Amniotic epithelial cell (primary cell): ENCODE measurements at regions not wholly inside any gene's neighbourhood (a gene's known extent, or its start where the extent isn't known, plus 50 kb on each side); places are given as distances from the start of the nearest gene placed in this dataset.
A peak's percentile ranks its signal among the peaks of the same experiment; 100 is the strongest.

ENCODE experiments used
- DNase-seq: peaks from one replicate; pipeline ENCODE4 v3.0.0-alpha.2; 2010; ENCODE audit warnings: low read depth

DNA sequence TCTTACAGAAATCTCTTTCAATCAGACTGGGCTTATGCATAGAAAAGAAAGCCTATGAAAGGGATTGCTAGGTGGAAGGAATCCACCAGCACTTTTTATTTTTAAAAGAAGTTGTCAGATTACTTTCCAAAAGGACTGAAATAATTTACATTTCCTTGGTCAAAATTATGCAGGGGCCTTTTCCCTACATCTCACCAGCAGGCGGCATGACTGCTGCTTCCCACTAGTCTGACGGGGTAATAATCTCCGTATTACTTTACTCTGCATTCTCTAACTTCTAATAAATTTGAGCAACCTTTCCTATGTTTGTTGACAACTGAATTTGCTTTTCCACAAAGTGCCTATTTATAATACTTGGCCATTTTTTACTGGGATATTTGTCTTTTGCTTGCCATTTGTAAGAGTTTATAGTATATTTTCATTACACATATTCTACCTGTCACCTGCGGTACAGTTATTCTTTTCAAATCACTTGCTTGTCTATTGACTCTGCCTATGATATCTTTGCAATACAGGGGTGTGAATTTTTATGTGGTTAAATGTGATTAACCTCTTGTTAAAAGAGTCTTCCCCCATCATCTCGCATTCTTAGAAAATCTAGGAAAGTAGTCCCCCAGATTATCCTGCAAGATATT lies 51.9 kb upstream of the USP47 start:
- DNase-seq = peak; percentile 13

DNA sequence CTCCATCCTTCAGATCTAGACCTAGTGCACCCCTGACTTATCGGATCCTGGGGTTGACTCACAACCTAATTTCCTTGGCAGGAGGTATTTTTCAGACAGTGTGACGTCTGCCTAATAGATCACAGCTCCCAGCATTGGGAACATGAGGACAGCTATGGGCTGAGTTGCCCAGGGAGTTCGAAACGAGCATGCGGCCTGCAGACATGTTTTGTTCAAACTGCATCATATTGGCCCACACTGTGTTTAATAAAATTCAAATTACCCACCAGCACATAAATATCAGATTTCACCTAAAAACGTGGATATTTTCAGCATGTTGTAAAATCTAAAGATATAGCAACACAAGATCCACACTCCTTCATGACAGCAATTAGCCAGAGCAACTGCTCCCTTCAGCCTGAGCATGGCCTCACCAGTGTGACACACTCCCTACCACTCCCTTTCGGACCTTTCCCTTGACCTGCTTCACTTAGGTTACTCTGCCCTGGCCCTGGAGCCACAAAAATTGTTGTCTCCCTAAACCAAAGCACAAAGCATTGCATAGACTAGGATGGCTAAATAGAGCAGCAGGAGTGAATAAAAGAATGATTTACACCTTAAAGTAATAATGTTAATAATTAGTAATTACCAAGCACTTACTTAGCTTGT lies 53.6 kb upstream of the USP47 start:
- DNase-seq = no peak

DNA sequence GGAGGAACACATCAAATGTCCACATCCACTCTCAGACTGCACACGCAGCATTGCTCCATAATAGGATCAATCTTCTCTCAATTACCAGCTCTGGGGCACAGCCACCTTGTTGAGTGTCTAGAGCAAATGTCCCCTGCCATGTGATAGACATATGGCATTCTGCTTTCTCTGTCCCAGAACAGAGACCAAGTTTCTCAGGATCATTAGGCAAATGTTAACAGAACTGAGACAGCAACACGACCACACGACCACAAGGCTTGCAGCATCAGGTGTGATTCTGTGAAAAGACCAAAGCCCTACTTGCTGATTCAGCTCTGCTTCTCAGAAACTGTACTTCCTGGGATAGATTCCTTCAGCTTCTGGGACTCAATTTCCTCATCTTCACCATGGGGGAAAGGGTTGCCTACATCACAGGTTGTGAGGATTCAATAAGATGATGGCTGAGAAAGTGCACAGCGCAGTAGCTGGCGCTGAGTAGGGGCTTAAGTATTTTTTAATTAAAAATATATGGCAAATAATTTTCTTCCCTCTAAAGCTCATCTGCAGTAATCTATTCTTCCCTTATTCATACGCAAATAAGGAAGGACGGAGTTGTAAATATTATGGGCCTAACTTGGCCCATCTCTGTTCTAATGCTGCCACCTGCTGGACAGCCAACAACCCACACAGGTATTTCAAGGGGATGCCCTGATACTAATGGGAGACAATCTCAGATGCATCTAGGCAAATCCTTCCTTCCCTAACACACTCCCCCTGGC lies 54.3 kb upstream of the USP47 start:
- DNase-seq = peak; percentile 60

DNA sequence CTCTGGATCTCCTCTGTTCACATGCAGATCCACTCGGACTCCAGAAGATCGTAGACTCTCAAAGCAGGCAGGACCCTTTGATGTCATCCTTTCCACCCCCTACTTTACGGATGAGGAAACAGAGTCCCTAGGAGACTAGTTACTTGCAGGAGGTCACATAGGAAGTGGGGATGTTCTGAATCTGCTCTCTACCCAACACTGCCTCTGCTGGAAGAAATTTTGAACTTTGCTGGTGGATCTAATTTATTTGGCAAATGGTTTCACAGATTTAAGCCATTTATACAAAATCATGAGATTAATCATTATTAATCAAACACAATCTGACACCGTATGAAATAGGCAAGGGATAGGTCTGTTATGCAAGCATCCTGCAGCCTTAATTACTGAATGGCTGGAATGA lies 55.0 kb upstream of the USP47 start:
- peak; percentile 27 for DNase-seq

DNA sequence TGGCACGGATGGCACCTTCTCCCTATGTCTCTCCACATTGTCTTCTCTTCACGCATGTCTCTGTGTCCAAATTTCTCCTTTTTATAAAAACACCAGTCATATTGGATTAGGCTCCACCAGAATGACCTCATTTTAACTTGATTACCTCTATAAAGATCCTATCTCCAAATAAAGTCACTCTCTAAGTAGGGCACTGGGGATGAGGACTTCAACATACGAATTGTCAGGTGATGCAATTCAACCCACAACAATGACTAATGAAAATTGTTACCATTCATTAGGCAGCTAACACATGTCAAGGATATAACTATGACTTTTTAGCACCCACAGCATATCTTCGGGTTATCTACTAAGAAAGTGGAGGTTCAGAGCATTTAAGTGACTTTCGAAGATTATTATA lies 55.5 kb upstream of the USP47 start:
- DNase-seq = peak; percentile 37

DNA sequence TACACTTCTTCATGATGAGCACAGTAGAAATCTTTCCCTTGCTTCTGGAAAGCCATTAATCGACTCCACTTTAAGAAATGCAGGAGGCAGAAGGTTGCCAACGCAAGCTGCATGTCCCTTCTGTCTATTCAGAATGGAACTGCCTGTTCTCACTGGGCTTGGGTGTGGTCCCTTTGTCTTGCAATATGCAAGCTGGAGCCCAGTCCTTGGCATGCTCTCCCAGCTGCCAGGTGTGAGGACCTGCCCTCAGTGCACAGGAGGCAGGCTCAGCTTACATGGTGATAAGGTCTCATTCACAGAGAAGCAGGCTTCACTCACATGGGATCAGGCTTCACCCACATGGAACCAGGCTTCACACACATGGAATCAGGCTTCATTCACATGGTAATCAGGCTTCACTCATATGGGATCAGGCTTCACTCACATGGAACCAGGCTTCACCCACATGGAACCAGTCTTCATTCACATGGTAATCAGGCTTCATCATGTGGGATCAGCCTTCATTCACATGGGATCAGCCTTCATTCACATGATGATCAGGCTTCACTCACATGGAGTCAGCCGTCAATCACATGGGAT lies 59.2 kb upstream of the USP47 start:
- DNase-seq = no peak

DNA sequence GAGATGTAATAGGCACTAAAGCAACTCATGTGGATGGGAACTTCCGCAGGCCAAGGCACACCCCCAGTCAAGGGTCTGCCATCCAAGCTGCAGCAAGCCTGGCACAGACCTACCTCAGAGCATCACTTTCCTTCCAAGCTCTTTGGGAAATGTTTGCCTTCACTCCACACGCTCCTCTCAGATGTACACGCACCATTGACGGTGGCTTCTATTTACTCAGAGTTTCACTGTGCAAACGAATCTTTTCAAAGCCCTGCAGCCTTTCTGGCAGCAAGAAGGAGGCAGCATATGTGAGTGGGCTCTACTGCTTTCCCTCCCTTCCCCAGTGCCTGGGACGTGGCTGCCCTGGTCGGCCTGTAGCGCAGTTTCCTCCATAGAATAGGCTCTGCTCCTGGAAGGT lies 60.9 kb upstream of the USP47 start:
- DNase-seq = no peak

DNA sequence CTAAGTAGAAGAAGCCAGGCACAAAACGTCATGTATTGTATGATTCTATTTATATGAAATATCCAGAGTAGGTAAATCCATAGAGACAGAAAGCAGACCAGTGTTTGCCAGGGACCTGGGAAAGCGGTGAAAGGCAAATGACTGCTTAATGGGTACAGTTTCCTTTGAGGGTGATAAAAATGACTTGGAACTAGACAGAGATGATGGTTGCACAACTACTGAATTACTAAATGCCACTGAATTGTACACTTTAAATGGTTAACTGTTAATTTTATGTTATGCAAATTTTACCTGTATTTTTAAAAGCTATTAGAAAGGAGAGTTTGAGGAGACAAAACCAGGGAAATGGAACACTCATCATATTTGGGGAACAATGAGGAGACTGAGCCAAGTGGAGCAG lies 61.8 kb upstream of the USP47 start:
- no peak for DNase-seq

DNA sequence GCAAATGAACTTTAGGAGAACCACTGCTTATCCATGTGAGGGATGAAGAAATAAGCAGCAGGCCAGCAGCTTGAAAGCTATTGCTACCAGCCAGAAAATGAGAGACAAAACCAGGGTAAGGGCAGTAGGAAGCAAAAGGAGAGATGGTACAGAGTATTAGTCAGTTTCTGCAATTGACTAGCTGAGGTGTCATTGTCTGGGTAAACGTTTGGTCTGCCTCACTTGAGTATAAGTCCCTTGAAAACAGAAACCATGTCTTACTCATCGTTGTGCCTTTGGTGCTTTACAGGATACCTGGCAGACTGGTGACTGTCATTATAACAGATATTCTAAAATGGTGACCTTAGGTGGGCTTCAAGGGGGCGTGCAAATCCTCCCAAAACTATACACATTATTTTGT lies 63.9 kb upstream of the USP47 start:
- DNase-seq = no peak

DNA sequence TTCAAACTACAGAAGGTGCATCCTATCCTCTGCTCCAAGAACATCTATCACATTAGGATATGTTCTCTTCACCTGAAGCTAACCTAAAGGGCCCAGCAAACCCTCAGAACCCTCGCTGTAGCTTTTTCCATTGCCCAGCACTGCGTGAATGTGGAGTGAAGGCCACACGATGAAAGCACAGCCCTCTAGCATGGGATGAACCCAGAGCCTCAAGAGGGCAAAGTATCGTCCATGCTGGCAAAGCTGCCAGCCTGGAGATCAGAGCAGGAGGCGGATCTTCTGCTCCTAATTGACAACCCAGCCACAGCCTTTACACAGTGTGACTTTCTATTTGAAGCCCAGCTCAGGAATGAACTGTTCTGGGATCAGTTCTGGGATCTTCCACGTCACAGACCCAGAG lies 65.1 kb upstream of the USP47 start:
- no peak for DNase-seq

DNA sequence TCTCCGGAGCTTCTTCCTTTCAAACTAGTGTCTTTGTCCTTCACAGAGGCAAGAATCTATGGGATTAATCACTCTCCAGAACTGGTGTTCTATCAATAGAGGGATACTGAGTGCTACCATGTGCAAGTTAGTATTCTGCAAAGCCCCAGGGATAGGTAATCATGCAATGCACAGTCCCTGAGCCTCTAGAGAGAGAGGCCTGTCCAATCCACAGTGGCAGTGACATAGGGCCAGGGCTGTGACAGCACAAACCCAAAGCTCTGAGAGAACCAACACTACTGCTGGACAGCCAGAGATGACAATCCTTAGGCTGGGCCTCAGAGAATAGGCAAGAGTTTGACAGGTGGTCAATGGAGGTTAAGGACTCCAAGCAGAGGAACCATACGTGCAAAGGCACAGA lies 66.8 kb upstream of the USP47 start:
- no peak for DNase-seq

DNA sequence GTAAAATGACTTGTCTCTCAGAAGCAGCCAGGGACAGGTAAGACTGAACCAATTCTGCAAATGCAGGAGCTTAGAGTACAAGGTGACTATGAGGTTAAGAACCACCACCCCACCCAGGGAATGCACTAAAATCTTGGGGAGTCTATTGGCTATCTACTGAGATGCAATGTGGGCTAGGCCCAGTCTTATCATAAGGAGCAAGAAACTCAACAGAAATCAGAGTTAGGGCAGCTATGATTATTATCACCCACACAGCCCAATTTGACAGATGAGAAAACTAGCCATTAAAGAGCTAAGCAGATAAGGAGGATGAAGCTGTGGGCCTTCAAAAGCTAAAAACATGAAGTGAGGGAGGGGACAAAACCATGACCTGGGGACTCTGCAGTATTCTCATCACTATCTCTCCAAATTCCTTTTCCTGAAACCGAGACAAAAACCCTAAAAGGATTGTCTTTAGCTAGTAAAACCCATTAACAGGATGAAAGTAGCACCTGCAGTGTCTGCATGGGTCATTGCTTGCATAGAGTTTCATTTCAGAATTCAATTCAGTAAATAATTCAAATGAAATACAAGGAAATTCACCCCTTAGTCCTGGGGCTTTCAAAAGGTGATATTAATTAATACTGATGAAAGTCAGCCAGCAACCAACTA lies 68.8 kb upstream of the USP47 start:
- no peak for DNase-seq

DNA sequence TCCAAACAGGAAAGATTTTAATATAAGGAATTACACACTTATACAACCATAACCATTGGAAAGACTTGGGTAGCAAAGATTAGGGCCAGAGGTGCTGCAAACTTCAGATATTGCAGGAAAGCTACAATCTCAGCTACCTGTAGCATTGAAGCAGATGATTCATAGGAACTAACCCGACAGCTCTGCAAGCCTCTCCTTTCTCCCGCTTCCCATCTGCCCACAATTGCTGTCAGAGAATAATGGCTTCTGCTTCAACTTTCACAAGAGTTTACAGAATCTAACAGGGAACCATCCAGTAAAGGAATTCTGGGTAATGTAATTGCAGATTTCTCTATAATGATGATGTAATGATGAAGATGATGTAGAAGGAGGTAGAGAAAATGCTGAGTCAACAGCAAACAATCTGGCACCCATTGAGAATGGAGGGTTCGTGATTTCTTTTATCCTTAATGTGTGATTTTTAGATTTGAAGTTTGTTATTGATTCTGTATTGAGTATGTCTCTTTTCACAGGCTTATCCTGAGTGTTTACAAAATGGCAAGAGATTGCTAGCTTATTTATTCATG lies 70.8 kb upstream of the USP47 start:
- DNase-seq = peak; percentile 38

DNA sequence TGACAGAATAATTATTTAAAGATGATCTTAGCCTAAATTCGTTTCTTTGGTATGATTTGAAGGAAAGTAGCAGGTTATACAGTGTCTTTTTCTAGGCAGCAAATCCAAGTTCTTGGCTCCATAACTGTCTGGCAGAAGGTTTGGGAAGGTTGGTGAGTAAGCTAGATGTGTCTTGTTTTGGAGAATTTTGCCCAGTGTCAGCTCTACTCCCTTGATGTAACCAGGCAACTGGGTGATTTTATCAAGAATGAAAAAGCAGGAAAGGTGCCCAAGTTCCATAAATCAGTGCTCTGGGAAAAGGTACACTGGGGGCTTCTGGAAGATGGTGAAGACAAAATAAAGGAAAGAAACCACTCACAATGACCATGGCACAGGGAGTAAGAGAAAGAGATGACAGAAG lies 71.5 kb upstream of the USP47 start:
- DNase-seq = no peak

DNA sequence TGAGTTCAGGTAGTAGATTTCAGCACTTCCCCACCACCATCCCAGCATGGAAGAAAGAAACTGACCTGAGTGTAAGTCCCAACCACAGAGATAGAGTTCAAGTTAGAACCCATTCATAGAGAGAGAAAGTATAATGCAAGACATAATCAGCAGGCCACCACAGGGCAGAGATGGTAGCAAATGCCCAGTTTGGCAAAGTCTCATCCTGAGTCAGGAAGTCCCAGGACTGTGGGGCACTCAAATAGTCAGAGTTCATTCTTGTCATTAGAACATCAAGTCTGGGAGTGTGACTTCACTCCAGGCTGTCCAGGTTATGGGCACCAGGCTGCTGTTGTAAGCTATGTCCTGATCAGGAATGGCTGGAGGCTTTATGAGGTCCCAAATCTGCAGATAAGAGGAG lies 72.0 kb upstream of the USP47 start:
- no peak for DNase-seq

DNA sequence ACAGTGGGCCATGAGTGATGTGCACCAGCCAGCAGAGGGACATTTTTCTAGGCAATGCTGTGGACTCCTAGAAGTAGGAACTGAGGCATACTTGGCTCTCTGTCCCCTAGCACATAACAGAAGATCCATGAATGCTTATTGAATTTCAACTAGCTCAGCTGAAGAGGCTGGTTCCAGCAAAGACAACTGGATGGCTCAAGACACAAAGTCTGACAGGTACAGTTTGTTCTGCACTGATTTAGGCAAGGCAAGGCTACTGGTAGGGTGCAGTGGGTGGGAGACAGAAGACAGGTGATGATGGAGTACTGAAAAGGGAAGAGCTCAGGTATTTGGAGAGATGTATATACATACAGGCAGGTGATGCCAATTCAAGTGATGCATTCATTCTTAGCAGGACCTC lies 72.4 kb upstream of the USP47 start:
- no peak for DNase-seq

DNA sequence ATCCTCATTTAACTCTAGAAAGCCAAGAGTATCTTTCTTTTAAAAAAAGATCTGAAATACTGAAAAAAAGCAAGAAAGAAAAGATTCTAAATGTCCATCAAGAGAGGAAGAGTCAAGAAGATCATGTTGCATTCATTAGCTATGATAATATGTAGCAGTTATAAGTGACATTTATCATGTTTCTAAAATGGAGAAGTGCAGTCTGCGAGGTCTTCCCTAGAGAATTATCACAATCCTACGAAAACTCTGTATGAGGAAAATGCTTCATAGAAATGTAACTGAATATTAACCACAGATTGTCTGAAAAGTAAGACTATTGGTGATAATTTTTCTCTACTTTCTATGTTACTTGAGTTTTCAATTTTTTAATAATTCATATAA lies 77.4 kb upstream of the USP47 start:
- no peak for DNase-seq

DNA sequence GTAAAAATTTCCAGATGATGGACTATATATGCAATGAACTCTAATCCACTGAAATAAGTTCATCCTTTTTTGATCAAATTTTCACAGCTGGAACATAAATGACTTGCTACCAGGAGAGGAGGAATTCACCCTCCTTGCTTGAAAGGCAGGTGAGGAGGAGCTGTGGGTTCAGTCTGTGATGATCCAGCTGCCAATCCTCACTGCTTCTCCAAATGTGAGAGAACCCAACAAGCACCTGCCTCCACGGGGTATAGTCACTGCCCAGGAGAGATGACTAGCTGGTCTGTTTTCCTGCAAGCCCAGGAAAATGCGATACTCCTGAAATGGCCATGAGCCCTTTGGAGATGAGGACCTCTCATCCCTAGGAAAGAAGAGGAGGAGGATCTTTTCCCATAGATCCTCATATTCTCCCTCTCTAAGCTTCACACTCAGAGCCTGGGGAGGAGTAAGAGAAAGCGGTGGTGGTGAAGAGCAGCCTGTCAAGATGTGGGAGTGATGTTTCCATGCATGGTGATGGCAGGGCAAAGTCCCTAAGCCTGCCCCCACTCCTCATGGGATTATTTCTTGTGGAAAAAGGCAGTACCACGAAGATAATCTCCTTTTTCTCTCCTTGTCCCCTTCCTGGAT lies 77.9 kb upstream of the USP47 start:
- no peak for DNase-seq

DNA sequence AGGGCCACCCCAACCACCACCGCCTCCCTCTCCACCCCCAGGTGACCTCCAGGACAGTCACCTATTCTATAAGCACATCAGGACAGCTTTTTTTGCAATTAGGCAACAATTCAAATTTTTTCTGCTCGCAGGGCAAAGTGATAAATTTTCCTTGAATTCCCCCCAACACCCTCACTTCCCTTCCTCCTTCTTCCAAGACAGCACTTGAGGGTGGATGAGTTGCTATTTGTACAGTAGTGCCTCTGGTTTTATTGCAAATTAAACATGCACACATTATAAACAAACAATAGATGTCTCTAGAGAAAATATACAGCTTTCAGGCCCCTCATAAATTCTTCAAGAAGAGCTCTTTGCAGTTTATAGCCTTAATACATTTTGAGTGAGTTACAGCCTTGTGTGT lies 80.9 kb upstream of the USP47 start:
- no peak for DNase-seq

DNA sequence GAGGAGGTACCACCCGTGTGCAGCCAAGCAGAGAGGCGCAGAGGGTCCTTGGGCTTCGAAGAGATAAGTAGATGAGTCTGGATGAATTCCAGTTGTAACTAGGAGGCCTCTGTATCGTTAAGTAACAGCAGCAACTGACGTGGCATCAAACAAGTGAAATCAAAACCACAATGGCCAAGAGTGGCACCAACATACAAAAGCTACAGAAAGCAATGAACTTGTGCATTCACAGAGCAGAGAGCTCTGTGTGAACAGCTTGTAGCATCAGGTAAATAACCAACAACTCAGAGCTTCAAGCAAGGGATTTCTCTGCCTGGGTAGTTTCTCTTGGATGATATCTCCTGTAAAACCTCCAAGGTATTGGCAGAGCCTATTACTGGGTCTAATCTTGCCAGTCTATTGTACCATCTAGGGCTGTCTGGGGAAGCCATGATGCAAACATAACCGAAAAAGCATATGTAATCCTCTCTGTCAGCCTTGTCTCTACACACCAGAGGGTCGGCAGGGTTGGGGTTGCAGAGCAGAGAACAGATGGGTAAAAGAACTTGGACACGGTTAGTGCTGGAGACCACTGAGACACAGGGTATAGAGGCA lies 83.1 kb upstream of the USP47 start:
- no peak for DNase-seq

DNA sequence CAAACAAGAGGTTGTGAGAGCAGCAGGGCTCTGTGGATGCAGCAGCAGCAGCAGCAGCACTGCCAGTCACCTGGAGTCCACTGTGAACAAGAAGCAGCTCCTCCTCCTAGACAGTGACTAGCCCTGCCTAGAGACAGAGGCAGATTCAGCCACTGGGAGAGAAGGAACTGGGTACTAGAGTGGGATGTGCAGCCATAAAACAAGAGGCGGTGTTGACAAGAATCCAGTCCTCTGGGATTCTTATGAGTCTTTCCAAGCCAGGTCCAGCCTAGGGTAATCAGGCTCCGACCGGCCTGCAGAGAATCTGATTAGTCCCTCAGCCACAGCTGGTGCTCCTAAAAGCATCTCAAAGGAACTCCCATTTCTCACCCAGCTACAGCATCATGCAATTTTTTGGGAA lies 83.9 kb upstream of the USP47 start:
- DNase-seq = no peak

DNA sequence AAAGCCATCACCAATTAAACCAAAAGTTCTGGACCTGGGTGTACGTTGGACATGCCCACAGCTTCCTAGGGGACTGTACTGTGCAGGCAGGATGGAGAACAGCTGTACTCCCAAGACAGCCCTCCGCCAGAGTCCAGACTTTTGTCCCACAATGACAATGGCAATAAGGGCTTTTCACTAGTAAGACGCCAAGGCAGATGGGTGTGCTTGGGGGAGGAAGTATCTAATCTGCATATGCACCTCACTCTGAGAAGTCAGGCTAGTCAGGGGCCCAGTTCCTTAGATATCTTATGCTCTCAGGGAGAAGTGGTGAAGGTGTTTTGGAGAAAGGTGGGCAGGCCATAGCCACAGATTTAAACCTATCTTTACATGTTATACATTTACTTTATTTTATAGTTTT lies 85.1 kb upstream of the USP47 start:
- no peak for DNase-seq
